CD4-positive, alpha-beta T cell treated with Interleukin-4 for 1 hour (primary cell): ENCODE measurements at regions not wholly inside any gene's neighbourhood (a gene's known extent, or its start where the extent isn't known, plus 50 kb on each side); places are given as distances from the start of the nearest gene placed in this dataset.
"Not testable (repeated sequence)": the region's sequence is repeated elsewhere in the genome, so short reads cannot be mapped to it uniquely, and the experiment has no call there.

Source experiments
- DNase-seq, 2 donors: peaks; one replicate each; pipeline ENCODE4 v3.0.0-alpha.2; 2020 to 2022

GRCh38 chr21:19544493-19544892, 1140.9 kb upstream of the TMPRSS15 start:
- not testable (repeated sequence) for DNase-seq

GRCh38 chr21:19547951-19548840, 1144.6 kb upstream of the TMPRSS15 start:
- no peak for DNase-seq

GRCh38 chr21:19553919-19554615, 1150.5 kb upstream of the TMPRSS15 start:
- DNase-seq, result no peak

GRCh38 chr21:19557046-19557445, 1153.5 kb upstream of the TMPRSS15 start:
- no peak for DNase-seq

- DNase-seq, result no peak
Measured at GRCh38 chr21:19557488-19557887, 1153.9 kb upstream of the TMPRSS15 start.

GRCh38 chr21:19565587-19565986, 1162.0 kb upstream of the TMPRSS15 start:
- no peak for DNase-seq

- no peak for DNase-seq
Measured at GRCh38 chr21:19566975-19567374, 1163.4 kb upstream of the TMPRSS15 start.

GRCh38 chr21:19577381-19577780, 1173.8 kb upstream of the TMPRSS15 start:
- DNase-seq, result no peak

- DNase-seq, result no peak
Measured at GRCh38 chr21:19590044-19590443, 1186.5 kb upstream of the TMPRSS15 start.

GRCh38 chr21:19603011-19603593, 1199.5 kb upstream of the TMPRSS15 start:
- no peak for DNase-seq

GRCh38 chr21:19608101-19608621, 1204.6 kb upstream of the TMPRSS15 start:
- no peak for DNase-seq

GRCh38 chr21:19609611-19610010, 1206.0 kb upstream of the TMPRSS15 start:
- DNase-seq, result no peak

- no peak for DNase-seq
Measured at GRCh38 chr21:19621837-19622496, 1218.4 kb upstream of the TMPRSS15 start.

GRCh38 chr21:19640964-19641363, 1237.4 kb upstream of the TMPRSS15 start:
- no peak for DNase-seq

GRCh38 chr21:19648391-19648790, 1244.8 kb upstream of the TMPRSS15 start:
- no peak for DNase-seq

GRCh38 chr21:19683492-19683891, 1279.9 kb upstream of the TMPRSS15 start:
- no peak for DNase-seq

- DNase-seq, result no peak
Measured at GRCh38 chr21:19684328-19684727, 1280.7 kb upstream of the TMPRSS15 start.

GRCh38 chr21:19692231-19692630, 1288.6 kb upstream of the TMPRSS15 start:
- DNase-seq, result no peak

- DNase-seq, result no peak
Measured at GRCh38 chr21:19695796-19696195, 1292.2 kb upstream of the TMPRSS15 start.

- no peak for DNase-seq
Measured at GRCh38 chr21:19700476-19700875, 1296.9 kb upstream of the TMPRSS15 start.

- DNase-seq, result no peak
Measured at GRCh38 chr21:19702726-19703125, 1295.5 kb upstream of the NCAM2 start.

GRCh38 chr21:19704832-19705231, 1293.4 kb upstream of the NCAM2 start:
- DNase-seq, result no peak

GRCh38 chr21:19712441-19712840, 1285.8 kb upstream of the NCAM2 start:
- no peak for DNase-seq
